Stomach smooth muscle (tissue), 2 donors: ENCODE measurements at regions not wholly inside any gene's neighbourhood (a gene's known extent, or its start where the extent isn't known, plus 50 kb on each side); places are given as distances from the start of the nearest gene placed in this dataset.

Experiments
- H3K27ac ChIP-seq: one replicate; pipeline ENCODE4 v1.7.0; 2013; ENCODE audit warnings: mild to moderate bottlenecking, low read length, inconsistent platforms
- H3K27me3 ChIP-seq, 2 donors: one replicate each; pipeline ENCODE4 v1.7.0; 2013; ENCODE audit warnings: low read length in 2 of 2; ENCODE audit not compliant: insufficient read depth in 2 of 2, control insufficient read depth in 1 of 2
- H3K36me3 ChIP-seq, 2 donors: one replicate each; pipeline ENCODE4 v1.7.0; 2013; ENCODE audit warnings: low read length in 2 of 2; ENCODE audit not compliant: control insufficient read depth in 2 of 2, insufficient read depth in 2 of 2
- H3K4me1 ChIP-seq: one replicate; pipeline ENCODE4 v1.7.0; 2013; ENCODE audit warnings: low read length; ENCODE audit not compliant: control insufficient read depth, insufficient read depth
- H3K4me3 ChIP-seq, 2 donors: one replicate each; pipeline ENCODE4 v1.7.0; 2013; ENCODE audit warnings: low read length in 2 of 2
- H3K9ac ChIP-seq, 2 donors: one replicate each; pipeline ENCODE4 v1.7.0; 2013; ENCODE audit warnings: low read length in 2 of 2, mild to moderate bottlenecking in 1 of 2
- H3K9me3 ChIP-seq, 2 donors: one replicate each; pipeline ENCODE4 v1.7.0; 2013; ENCODE audit warnings: low read length in 2 of 2; ENCODE audit not compliant: control insufficient read depth in 2 of 2
- donor health status: healthy.
- donor health status: Pancreatic carcinoma.

DNA sequence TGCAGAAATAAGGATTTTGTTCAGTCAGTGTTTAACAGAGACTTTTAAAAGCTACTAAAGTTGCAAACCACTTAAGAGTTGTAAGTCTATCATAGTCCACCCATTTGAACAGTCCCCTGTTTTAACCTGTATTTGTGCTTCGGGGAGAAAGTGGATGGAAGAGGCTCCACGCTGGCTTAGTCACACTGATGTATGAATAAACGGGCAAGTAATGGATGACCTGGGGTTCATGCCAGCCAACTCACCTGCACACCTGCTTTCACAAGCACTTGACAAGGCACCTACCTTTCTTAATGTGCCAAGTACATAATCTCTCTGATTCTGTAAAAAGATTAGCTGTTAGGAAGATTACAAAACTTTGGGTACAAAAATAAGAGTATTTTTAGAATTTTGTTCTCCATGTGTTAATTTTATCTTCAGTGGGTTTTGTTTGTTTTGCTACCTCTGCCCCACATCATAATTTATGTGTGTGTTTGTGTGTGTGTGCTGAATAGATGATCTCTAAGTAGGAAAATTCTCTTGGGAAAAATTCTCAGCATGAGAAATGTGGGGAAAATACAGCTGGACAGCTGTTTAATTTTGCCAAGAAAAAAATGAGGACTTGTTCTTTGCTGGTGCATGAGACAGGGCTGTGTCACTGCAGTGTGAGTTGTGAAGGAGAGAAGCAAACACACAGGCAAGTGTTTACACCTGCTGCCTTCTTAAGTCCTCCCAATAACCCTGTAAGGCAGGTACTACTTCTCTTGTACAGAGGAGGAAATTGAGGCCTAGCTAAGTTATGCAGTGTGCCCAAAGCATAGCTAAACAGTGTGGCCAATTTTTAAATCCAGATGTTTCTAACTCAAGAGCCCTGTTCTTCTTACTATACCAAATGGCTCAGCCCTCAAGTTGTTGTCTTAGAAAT lies 181.2 kb upstream of the IL12A start:
- peak overlapping the region in 1 of 2 donors; percentile 15 for H3K9ac ChIP-seq
- H3K9me3 ChIP-seq, result no peaks in the 10 kb centered on the region
- no peak overlapping the region for H3K4me3 ChIP-seq
- H3K27me3 ChIP-seq, result no peaks in the 10 kb centered on the region
- H3K27ac ChIP-seq, result peak overlapping the region; percentile 26
- H3K4me1 ChIP-seq, result peaks cover 45% of the 10 kb centered on the region
- H3K36me3 ChIP-seq, result no peaks in the 10 kb centered on the region

DNA sequence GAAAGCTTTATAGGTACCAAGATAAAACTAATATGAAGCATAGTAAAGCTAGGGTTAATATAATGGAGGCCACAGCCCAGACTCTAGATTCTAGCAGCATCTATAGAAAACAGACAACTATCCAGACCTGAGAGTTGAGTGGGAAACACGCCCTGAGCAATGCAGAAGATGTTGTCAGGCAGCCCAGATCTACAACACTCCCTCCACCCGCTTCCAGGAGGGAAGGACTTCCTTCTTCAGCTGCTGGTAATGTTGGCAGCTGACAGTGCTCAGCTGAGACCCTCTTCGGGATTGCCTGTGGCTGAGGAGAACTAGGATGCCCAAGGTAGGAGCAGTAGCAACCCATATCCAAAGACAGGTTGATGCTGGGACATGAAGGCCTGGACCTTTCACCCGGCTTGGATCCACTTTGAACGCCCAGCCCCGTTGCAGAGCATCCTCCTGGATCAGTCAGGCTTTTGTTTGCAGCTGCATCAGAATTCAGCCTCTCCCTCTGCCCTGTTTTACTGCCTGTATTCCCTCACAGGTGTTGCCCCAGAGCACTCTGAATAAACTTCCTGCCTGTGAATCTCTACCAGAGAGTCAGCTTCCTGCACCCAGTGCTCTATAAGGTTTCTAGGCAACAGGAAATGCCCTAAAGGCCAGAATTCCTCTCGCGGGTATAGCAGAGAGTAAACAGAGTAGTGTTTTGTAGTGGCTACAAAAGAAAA lies 174.7 kb upstream of the IL12A start:
- H3K4me1 ChIP-seq, result peaks cover 19% of the 10 kb centered on the region
- H3K27me3 ChIP-seq, result no peaks in the 10 kb centered on the region
- no peak overlapping the region for H3K4me3 ChIP-seq
- H3K9me3 ChIP-seq, result no peaks in the 10 kb centered on the region
- H3K27ac ChIP-seq, result no peak overlapping the region
- H3K9ac ChIP-seq, result no peak overlapping the region
- H3K36me3 ChIP-seq, result no peaks in the 10 kb centered on the region

DNA sequence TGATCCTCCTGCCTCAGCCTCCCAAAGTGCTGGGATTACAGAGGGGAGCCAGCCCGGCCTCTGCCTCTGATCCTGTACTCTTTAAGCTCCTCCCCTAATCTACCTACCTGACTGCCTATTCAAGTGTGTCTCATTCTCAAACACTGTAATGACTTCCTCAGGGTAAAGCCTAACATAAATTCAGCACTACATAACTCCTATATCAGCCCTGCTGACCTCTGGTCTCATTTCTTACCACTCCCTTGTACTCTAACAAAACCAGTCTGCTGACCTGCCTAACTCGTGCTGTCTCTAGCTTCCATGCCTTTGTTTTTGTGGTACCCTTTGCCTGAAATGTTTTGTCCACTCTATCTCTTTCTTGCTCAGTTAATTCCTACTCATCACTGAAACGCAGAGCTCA lies 172.1 kb upstream of the IL12A start:
- no peaks in the 10 kb centered on the region for H3K9me3 ChIP-seq
- H3K27me3 ChIP-seq, result no peaks in the 10 kb centered on the region
- no peak overlapping the region for H3K4me3 ChIP-seq
- H3K27ac ChIP-seq, result no peak overlapping the region
- no peaks in the 10 kb centered on the region for H3K36me3 ChIP-seq
- peaks cover 23% of the 10 kb centered on the region for H3K4me1 ChIP-seq
- H3K9ac ChIP-seq, result no peak overlapping the region

DNA sequence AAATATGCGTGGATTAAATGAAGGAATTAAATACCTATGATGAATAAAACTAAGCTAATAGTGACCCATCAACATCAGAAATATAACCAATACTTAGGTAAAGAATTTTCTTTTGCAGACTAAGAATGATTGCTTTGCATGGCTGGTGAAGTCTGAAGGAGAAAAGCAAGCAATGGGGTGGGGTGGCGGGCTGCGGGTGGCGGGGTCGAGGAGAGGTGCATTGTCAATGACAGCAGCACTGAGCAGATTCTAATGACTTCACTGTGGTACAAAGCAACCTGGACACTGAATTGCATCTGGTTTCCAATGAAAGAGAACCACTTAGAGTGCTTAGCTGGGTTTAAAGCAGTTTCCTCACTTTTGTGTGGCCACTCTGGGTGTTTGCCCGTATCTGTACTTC lies 171.5 kb upstream of the IL12A start:
- H3K9ac ChIP-seq, result no peak overlapping the region
- H3K9me3 ChIP-seq, result no peaks in the 10 kb centered on the region
- H3K4me3 ChIP-seq, result no peak overlapping the region
- H3K4me1 ChIP-seq, result peaks cover 23% of the 10 kb centered on the region
- no peaks in the 10 kb centered on the region for H3K27me3 ChIP-seq
- H3K36me3 ChIP-seq, result no peaks in the 10 kb centered on the region
- H3K27ac ChIP-seq, result no peak overlapping the region

DNA sequence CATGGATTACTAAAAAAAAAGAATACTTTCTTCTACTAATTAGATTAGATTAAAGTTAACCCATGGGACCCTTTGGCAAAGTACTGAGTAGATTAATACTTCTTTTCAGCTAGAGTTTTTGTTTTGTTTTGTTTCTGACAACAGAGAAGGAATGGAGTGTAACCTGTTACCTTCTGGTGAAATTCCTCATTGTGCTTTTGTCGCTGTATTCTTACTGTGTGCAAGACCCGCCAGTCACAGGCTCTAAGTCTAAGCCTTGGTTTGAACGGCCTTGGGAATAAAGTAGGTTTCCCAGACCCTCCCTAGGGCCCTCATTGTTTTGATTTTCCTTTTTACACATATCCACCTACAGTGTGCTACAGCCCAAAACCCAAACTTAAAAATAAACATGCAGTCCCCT lies 171.1 kb upstream of the IL12A start:
- H3K36me3 ChIP-seq, result no peaks in the 10 kb centered on the region
- H3K4me1 ChIP-seq, result peaks cover 25% of the 10 kb centered on the region
- no peak overlapping the region for H3K27ac ChIP-seq
- no peak overlapping the region for H3K4me3 ChIP-seq
- no peak overlapping the region for H3K9ac ChIP-seq
- H3K9me3 ChIP-seq, result no peaks in the 10 kb centered on the region
- no peaks in the 10 kb centered on the region for H3K27me3 ChIP-seq

DNA sequence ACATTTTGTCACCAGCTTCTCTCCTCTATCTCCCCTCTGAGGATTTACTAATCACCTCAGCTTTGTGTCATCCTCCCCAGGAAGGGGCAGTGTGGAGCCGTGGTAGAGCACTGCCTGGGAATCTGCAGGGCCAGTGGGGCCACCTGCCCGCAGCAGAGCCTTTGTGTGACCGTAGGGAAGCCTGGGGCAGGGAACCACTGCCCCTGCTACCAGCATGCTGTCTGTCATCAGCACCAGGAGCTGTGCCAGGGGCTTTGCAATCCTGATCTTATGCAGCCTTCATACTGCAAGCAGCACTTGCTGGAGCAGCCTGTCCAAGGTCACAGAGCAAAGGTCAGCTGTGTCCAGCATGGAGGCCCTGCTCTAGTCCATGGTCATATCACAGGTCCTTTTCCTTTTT lies 170.2 kb upstream of the IL12A start:
- Histone ChIP-seq H3K27me3 (no peaks in the 10 kb centered on the region), H3K4me1 (peaks cover 28% of the 10 kb centered on the region), H3K27ac (no peak overlapping the region), H3K9me3 (no peaks in the 10 kb centered on the region), H3K4me3 (peak overlapping the region in 1 of 2 donors; percentile 29), H3K9ac (no peak overlapping the region), H3K36me3 (no peaks in the 10 kb centered on the region)

DNA sequence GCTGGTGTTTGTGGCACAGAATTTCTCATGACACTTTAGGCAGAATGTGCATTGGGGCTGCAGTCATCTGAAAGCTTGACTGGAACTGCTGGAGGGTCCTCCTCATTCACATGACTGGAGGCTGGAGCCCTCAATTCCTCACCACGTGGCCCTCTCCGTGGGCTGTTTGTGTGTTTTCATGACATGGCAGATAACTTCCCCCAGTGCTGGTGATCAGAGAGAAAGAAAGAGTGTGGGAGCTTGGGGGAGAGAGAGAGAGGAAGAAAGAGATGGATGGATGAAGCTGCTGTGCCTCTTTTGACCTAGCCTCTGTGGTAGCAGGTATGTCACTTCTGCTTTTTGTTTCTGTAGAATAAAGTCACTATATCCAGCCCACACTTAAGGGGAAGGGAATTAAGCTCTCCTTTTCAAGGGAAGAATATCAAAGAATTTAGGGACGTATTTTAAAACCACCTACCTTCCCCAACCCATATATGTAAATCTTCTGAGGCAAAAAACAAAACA lies 169.6 kb upstream of the IL12A start:
- H3K27me3 ChIP-seq, result no peaks in the 10 kb centered on the region
- peaks cover 28% of the 10 kb centered on the region for H3K4me1 ChIP-seq
- peak overlapping the region in 1 of 2 donors; percentile 29 for H3K9ac ChIP-seq
- no peak overlapping the region for H3K4me3 ChIP-seq
- H3K9me3 ChIP-seq, result no peaks in the 10 kb centered on the region
- H3K36me3 ChIP-seq, result no peaks in the 10 kb centered on the region
- no peak overlapping the region for H3K27ac ChIP-seq

DNA sequence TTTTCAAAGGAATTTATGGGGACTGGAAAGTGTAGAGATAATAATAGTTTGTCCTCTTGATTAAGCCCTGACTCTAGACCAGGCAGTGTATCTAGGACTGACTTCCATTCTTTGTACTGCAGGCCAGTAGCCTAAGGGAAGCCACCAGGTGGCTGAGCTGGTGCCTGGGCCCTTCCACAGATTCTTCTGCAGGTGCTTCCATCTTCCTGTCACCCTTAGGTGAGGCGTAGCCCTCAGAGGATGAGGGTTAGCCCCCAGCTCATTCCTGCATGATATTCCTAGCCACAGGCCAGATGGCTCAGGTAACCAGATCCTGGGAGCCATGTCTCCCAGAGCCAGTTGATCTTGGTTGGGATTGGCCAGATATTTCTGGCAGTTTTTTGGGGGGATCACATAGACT lies 169.0 kb upstream of the IL12A start:
- H3K27me3 ChIP-seq, result no peaks in the 10 kb centered on the region
- H3K9me3 ChIP-seq, result no peaks in the 10 kb centered on the region
- no peak overlapping the region for H3K27ac ChIP-seq

DNA sequence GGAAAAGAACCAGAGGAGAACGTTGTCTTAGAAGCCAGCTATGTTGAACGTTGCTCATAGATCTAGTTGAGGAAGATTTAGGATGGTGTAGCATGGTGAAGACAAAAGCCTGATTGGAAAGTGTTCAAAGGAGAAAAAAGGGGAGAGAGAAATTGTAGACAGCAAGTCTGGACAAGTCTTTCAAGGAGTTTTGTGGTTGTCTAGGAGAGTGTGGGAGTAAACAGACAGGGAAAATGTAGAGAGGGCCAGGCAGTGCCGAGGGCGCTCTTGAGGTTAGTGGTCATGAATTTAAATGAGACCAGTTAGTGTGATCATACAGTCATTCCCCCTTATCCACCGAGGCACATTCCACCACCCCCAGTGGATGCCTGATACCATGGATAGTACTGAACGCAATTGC lies 167.5 kb upstream of the IL12A start:
- Histone ChIP-seq H3K9ac (no peak overlapping the region), H3K9me3 (no peaks in the 10 kb centered on the region), H3K27me3 (no peaks in the 10 kb centered on the region), H3K4me1 (peaks cover 37% of the 10 kb centered on the region), H3K4me3 (no peak overlapping the region), H3K27ac (no peak overlapping the region), H3K36me3 (no peaks in the 10 kb centered on the region)

More for the DNA sequence above, 169.0 kb upstream of the IL12A start:
- H3K9ac ChIP-seq, result no peak overlapping the region
- H3K4me3 ChIP-seq, result no peak overlapping the region
- H3K36me3 ChIP-seq, result no peaks in the 10 kb centered on the region
- peaks cover 26% of the 10 kb centered on the region for H3K4me1 ChIP-seq

DNA sequence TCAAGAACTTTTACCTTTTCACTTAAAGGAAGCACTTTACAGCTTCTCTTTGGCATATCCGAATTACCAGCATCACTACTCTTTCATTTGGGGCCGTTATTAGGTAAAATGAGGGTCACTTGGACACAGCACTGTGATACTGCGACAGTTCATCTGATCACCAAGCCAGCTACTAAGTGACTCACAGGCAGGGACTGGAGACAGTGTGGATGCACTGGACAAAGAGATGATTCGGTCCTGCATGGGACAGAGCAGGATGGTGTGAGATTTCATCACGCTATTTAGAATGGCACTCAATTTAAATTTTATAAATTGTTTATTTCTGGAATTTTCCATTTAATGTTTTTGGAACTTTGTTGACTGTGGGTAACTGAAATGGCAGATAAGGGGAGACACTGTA lies 166.9 kb upstream of the IL12A start:
- H3K9ac ChIP-seq, result no peak overlapping the region
- H3K4me3 ChIP-seq, result no peak overlapping the region
- H3K36me3 ChIP-seq, result no peaks in the 10 kb centered on the region
- H3K27ac ChIP-seq, result no peak overlapping the region
- no peaks in the 10 kb centered on the region for H3K9me3 ChIP-seq
- no peaks in the 10 kb centered on the region for H3K27me3 ChIP-seq
- H3K4me1 ChIP-seq, result peaks cover 37% of the 10 kb centered on the region

DNA sequence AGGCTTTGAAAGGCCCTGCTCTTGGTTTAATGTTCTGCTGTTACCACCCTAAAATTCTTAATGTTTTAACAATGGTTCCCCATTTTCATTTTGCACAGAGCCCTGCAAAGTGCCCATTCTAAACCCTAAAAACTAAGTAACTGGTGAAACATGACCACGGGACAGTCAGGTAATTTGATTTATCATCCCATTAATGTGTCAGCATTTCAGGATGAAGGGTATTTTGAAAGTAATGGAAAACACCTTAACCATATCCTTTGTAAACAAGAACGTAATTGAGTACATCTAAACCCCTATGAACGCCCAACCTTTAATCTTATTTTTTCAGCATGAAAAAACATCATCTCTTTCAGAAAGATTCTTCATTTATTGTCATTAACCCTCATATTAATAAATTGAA lies 164.9 kb upstream of the IL12A start:
- Histone ChIP-seq H3K27me3 (no peaks in the 10 kb centered on the region), H3K9me3 (no peaks in the 10 kb centered on the region), H3K4me1 (peaks cover 34% of the 10 kb centered on the region), H3K9ac (no peak overlapping the region), H3K36me3 (no peaks in the 10 kb centered on the region), H3K27ac (no peak overlapping the region), H3K4me3 (no peak overlapping the region)
